CD4-positive, alpha-beta T cell treated with Interleukin-6 for 4 hours (primary cell): ENCODE measurements at regions not wholly inside any gene's neighbourhood (a gene's known extent, or its start where the extent isn't known, plus 50 kb on each side); places are given as distances from the start of the nearest gene placed in this dataset.

ENCODE experiments used
- DNase-seq: peaks from one replicate; pipeline ENCODE4 v3.0.0-alpha.2; 2020; ENCODE audit warnings: mixed read lengths

DNA sequence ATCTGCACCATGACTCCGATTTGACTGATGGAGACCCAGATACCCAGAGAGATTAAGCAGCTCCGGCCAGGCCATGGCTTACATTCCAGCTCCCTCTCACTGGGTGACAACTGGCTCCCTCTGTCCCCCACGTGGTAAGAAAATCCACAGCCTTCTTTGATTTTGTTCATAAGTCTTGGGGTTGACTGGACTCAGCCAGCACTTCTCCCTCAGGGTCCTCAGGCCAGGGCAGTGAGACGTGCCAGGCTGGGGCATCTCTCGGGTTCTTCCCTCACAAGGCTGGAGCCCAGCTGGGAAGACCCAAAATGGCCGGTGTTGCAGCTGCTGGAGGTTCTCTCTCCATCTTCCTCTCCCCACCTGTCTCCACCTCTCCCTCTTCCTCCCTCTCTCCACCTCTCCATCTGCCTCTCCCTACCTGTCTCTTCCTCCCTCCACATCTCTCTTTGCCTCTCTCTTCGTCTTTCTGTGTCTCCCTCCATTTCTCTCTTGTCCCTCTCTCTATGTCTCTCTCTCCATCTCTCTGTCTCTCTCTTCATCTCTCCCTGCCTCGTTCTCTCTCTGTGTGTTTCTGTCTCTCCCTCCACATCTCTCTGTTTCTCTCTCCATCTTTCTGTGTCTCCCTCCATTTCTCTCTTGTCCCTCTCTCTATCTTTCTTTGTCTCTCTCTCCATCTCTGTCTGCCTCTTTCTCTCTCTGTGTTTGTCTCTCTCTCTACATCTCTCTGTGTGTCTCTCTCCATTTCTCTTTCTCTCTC, 105.3 kb downstream of the FOXL1 start:
- DNase-seq, result no peak

DNA sequence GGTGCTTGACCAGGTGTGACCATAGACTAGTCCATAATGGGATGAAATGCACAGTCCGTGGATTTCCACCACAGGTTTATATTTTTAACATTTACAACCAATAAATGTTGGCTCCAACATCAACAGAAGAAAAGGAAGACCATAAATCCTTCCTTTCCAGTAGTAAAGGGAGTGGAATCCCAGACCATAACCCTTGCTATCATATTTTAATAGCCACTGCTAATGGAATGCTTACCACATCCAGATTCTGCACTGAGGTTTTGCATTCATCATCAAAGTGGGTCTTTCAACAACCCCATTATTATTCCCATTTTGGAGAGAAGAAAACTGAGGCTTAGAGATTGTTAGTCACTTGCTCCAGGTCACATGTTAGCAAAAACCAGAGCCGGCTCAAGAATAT, 106.7 kb downstream of the FOXL1 start:
- no peak for DNase-seq

DNA sequence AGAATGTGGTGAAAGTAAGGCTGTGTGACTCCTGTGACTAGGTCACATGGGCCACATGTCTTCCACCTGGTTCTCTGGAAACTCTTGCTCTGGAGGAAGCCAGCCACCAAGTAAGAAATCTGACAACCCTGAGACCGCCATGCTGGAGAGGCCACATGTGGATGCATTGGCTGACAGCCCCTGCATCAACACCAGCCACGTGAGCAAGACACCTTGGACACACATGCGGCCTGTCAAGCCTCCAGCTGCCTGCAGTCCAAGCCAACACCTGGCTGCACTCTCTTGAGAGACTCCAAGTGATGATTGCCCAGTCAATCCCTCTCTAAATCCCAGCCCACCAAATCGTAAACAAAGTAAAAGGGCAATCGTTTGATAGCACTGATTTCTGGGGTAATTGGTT, 112.6 kb downstream of the FOXL1 start:
- DNase-seq, result no peak

DNA sequence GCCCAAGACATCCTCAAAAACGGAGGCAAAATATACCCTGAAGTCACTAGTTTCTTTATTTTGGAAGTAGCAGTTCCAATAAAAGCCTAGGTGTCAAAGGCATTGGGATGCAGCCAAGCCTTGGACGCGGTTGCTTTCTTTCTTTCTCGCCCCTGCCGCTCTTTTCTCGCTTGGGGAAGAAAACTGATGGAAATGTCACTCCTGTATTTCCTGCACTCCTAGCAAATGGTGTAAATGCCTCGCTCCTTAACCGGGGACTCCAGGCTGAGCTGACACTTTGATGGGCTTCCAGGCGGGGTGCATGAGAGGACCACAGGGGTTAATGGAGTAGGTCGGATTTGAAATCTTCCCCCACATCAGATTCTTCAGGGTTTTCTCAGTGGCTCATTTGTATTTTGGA, 114.1 kb downstream of the FOXL1 start:
- DNase-seq, result no peak

GRCh38 chr16:86693033-86693432, 114.7 kb downstream of the FOXL1 start:
- DNase-seq, result no peak

DNA sequence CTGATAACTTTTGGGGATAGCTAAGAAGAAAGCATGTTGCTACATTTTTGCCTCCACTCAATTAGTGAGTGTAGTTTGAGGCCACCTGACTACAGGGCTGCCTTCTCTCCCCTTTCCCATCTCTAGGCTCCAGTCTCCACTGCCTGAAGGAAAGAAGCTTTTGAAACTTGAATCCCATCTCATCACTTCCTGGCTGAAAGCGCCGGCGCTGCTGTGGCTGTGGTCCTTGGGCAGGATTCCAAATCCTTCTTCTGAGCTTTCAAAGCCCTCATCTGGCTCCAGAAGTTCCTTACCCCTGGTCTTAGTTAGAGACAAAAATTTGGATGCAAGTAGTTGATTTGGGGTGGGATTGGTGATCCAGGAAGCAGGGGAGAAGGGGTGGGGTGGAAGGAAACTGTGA, 119.4 kb downstream of the FOXL1 start:
- DNase-seq, result no peak

- DNase-seq, result no peak
Observed at GRCh38 chr16:86700046-86700945, 121.9 kb downstream of the FOXL1 start.

- no peak for DNase-seq
Observed at GRCh38 chr16:86701286-86701975, 123.1 kb downstream of the FOXL1 start.

DNA sequence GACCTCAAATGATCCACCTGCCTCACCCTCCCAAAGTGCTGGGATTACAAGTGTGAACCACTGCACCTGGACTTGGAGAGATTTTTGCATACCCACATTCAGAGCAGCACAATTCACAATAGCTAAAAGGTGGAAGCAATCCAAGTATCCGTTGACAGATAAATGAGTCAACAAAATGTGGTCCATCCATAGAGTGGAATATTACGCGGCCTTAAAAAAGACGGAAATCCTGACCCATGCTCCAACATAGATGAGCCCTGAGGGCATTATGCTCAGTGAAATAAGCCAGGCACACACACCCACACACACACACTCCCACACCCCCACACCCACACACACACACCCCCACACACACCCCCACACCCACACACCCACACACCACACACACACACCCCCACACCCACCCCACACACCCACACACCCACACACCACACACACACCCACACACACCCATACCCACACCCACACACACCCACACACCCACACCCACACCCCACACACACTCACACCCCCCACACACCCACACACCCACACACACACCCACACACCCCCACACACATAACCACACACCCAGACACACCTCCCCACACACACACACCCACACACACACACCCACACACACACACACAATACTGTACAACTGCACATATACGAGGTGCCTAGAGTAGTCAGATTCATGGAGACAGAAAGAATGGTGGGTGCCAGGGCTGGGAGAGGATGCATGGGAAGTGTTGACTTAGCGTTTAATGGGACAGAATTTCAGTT, 124.7 kb downstream of the FOXL1 start:
- DNase-seq, result no peak

DNA sequence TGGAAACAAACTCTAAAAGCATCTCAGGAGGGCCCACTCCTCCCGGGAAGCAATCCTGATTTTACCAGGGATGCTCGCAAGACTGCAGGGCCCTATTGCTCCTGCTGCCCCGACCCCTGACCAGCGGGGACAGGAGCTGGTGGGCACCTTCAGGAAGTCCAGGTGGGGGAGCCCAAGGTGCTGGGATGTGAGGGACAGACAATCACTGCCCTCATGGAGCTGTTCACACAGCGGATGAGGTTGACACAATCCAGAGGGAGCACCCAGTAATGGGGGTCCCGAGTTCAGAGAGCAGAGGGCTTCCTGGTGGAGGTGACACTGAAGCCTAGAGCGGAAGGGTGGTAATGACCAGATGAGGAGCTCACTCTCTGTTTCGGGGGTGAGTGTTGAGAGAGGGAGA, 126.2 kb downstream of the FOXL1 start:
- DNase-seq, result no peak

- DNase-seq, result no peak
Observed at GRCh38 chr16:86706726-86707125, 128.4 kb downstream of the FOXL1 start.

GRCh38 chr16:86707171-86707570, 128.8 kb downstream of the FOXL1 start:
- DNase-seq, result no peak

GRCh38 chr16:86707581-86707980, 129.2 kb downstream of the FOXL1 start:
- DNase-seq, result no peak

GRCh38 chr16:86708431-86708830, 130.1 kb downstream of the FOXL1 start:
- DNase-seq, result no peak

DNA sequence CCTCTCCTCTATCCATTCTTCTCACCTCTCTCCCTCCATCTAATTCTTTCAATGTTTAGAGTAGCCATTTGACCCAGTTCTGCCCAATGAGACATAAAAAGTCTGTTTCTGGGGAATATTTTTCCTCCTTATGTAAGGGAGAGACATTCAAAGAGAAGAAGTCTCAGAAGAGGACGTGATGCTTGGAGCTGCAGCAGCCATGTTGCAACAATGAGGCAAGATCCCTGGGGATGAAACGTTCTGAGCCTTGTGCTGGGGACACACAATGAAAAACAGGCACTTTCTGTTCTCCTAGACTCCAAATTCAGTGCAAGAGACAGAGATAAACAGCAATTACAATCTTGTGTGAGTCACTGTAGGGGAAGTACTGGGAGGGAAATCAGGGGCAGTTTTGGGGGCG, 130.8 kb downstream of the FOXL1 start:
- DNase-seq, result no peak

- no peak for DNase-seq
Observed at GRCh38 chr16:86709902-86710601, 131.7 kb downstream of the FOXL1 start.

DNA sequence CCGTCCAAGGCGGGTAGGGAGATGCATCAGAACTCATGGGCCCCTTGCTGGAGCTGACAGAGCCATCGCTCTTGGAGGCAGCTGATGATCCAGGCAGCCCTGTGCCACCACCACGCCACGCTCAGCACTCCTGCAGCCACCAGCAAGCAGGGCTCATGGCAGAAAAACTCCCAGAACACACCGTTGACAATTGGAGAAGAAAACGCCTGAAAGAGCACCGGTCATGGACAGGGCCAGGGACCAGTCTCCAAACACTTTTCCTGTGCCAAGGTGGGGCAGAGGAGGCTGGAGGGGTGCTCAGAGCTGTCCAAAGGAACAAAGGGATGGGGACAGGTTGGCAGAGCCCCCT, 132.2 kb downstream of the FOXL1 start:
- no peak for DNase-seq

DNA sequence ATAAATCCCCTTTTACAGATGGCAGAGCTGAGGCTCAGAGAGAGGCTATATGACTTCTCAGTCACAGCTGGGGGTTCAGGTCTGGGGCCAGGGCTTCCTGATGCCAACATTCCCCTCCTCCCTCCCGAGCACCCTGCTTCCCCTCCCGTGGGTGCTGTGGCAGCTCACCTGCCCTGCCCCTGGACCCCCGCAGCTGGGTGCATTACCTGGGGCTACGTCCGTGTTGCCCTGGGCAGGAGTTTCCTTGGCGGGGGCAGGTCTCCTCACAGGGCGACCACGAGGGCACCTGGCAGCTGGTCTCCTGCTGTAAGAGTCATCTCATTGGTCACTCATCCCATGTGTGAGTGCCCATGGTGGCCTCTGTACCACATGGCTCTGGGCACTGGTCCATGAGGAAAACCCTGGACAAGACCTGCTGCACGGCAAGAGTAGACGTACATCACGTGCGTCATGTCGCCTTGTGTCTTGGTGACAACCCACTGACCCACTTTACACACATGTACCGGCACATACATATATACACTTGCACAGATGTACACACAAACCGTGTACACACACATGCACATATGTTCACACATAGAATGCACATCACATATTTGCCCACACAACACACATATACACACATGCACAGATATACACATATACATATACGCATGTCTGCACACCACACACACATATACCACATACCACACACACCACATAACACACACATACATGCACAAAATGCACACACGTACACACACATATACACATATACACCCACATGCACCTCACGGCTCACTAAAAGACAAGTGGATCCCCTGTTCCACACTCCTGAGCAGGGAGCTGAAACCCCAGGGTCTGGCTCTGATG, 134.0 kb downstream of the FOXL1 start:
- DNase-seq, result no peak

DNA sequence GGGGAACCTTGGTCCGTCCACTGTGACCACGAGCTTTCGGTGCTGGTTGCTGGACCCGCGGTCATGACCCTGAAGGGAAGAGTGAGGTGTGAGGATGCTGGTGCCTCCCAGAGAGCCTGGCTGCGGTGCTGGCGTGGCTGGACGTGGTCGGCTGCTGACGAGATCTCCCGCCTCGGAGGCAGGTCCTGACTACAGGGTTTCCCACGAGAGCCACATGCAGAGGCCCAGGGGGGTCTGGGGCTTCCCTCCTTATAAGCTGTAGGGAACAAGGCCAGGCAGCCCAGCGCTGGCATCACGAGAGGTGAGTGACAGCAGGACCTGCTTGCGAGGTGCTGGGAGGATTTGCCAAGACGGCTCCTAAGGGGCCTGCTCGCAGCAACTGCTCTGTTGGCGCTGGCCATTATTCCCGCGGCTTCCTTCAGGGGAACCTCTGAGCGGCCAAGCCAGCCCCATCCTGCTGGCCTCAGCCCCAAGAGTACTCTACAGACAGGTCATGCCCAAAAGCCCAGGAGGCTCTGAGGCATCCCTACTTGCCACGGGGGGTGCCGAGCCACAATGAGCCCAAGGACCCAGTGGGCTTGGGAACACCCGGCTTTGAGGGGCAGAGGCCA, 134.8 kb downstream of the FOXL1 start:
- no peak for DNase-seq

- no peak for DNase-seq
Observed at GRCh38 chr16:86714166-86714565, 135.8 kb downstream of the FOXL1 start.

- DNase-seq, result no peak
Observed at GRCh38 chr16:86716649-86717048, 138.3 kb downstream of the FOXL1 start.
